Stimulated activated CD8-positive, alpha-beta memory T cell treated with anti-CD3 and anti-CD28 coated beads, Interleukin-12 subunit alpha, Interleukin-12 subunit beta, amount 100 ng/mL, for 24 hours (primary cell): ENCODE measurements at regions not wholly inside any gene's neighbourhood (a gene's known extent, or its start where the extent isn't known, plus 50 kb on each side); places are given as distances from the start of the nearest gene placed in this dataset.

Source experiments
- DNase-seq: peaks from one replicate; pipeline ENCODE4 v3.0.0-alpha.2; 2020; ENCODE audit errors: extremely low read depth

GRCh38 chr20:48205281-48205782, 420.1 kb upstream of the SULF2 start:
- no peak for DNase-seq

GRCh38 chr20:48204499-48204898, 419.2 kb upstream of the SULF2 start:
- no peak for DNase-seq

- DNase-seq, result no peak
Measured at GRCh38 chr20:48203252-48203651, 418.0 kb upstream of the SULF2 start.

- DNase-seq, result no peak
Measured at GRCh38 chr20:48202334-48203113, 417.2 kb upstream of the SULF2 start.

- DNase-seq, result no peak
Measured at GRCh38 chr20:48201885-48202284, 416.6 kb upstream of the SULF2 start.

- DNase-seq, result no peak
Measured at GRCh38 chr20:48201188-48201587, 415.9 kb upstream of the SULF2 start.

GRCh38 chr20:48198929-48199451, 413.7 kb upstream of the SULF2 start:
- DNase-seq, result no peak

- no peak for DNase-seq
Measured at GRCh38 chr20:48197066-48197465, 411.8 kb upstream of the SULF2 start.

GRCh38 chr20:48196486-48196885, 411.2 kb upstream of the SULF2 start:
- no peak for DNase-seq

- no peak for DNase-seq
Measured at GRCh38 chr20:48196001-48196400, 410.7 kb upstream of the SULF2 start.

- DNase-seq, result no peak
Measured at GRCh38 chr20:48195121-48195870, 410.0 kb upstream of the SULF2 start.

GRCh38 chr20:48194583-48194982, 409.3 kb upstream of the SULF2 start:
- no peak for DNase-seq

GRCh38 chr20:48193627-48194425, 408.5 kb upstream of the SULF2 start:
- no peak for DNase-seq

GRCh38 chr20:48192109-48192508, 406.8 kb upstream of the SULF2 start:
- no peak for DNase-seq

GRCh38 chr20:48191200-48191599, 405.9 kb upstream of the SULF2 start:
- DNase-seq, result no peak

- DNase-seq, result no peak
Measured at GRCh38 chr20:48190757-48191156, 405.5 kb upstream of the SULF2 start.

GRCh38 chr20:48189181-48189580, 403.9 kb upstream of the SULF2 start:
- DNase-seq, result no peak

GRCh38 chr20:48187851-48188250, 402.6 kb upstream of the SULF2 start:
- no peak for DNase-seq

- DNase-seq, result no peak
Measured at GRCh38 chr20:48186915-48187314, 401.6 kb upstream of the SULF2 start.

GRCh38 chr20:48186447-48186846, 401.2 kb upstream of the SULF2 start:
- no peak for DNase-seq

- DNase-seq, result no peak
Measured at GRCh38 chr20:48184229-48184628, 398.9 kb upstream of the SULF2 start.
